Lower lobe of right lung (tissue), 2 donors: ENCODE measurements at regions not wholly inside any gene's neighbourhood (a gene's known extent, or its start where the extent isn't known, plus 50 kb on each side); places are given as distances from the start of the nearest gene placed in this dataset.

ENCODE experiments used
- ATAC-seq, 2 donors: fragments of 200-7000 bp; cut with Tn5 transposase; one replicate each; pipeline ENCODE4 v1.9.1; 2020 to 2022; ENCODE audit warnings: mild to moderate bottlenecking in 2 of 2, moderate library complexity in 2 of 2
- DNase-seq: peaks from one replicate; pipeline ENCODE4 v3.0.0-alpha.2; 2020
- H3K27ac ChIP-seq: fragments of 200-600 bp; one replicate; pipeline ENCODE4 v1.8.0; 2022
- H3K27me3 ChIP-seq: fragments of 200-600 bp; one replicate; pipeline ENCODE4 v1.8.0; 2022; ENCODE audit warnings: low read depth
- H3K36me3 ChIP-seq: fragments of 200-600 bp; one replicate; pipeline ENCODE4 v1.8.0; 2022; ENCODE audit warnings: mild to moderate bottlenecking
- H3K4me1 ChIP-seq: fragments of 200-600 bp; one replicate; pipeline ENCODE4 v1.8.0; 2022
- H3K4me3 ChIP-seq: fragments of 200-600 bp; one replicate; pipeline ENCODE4 v1.8.0; 2022; ENCODE audit warnings: mild to moderate bottlenecking
- H3K9me3 ChIP-seq: fragments of 200-600 bp; one replicate; pipeline ENCODE4 v1.8.0; 2022
- intact Hi-C: fragments of 100-400 bp; cut with DNase I; formaldehyde crosslinking; loops from one replicate; pipeline ENCODE4 v1.11.0; 2022
- TF ChIP-seq, protein P1 (sequence below): fragments of 200-600 bp; IDR thresholded peaks from one replicate; pipeline ENCODE4 v1.8.0; 2022; ENCODE audit warnings: antibody characterized with exemption, mild to moderate bottlenecking
- donor health status: DM: no; HTN: yes; CAD: no; lungs with severe emphysema.

DNA sequence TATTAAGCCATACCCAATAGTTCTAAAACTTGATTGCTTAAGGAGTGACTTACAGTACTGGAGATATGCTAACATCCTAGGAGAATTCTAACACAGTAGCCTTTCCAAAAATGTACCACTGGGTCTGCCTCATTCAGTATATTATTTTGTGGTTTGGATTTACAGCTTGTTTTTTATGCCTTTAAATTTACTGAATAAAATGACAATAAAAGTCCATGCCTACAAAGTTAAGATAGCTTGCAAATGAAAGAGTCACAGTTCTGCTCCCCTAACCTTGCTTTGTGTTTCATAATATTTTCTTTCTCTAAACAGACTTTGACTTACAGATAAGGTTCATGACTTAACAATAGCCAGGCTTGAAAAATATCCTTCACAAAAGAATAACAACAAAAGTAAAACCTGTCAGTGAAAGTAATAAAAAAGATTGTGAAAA, 951.1 kb upstream of the NUDT12 start:
- no peaks in the 10 kb centered on the region for H3K4me1 ChIP-seq
- H3K9me3 ChIP-seq: peaks cover 18% of the 10 kb centered on the region
- H3K27me3 ChIP-seq: no peaks in the 10 kb centered on the region
- no peak overlapping the region for H3K27ac ChIP-seq
- TF ChIP-seq, protein P1, sequence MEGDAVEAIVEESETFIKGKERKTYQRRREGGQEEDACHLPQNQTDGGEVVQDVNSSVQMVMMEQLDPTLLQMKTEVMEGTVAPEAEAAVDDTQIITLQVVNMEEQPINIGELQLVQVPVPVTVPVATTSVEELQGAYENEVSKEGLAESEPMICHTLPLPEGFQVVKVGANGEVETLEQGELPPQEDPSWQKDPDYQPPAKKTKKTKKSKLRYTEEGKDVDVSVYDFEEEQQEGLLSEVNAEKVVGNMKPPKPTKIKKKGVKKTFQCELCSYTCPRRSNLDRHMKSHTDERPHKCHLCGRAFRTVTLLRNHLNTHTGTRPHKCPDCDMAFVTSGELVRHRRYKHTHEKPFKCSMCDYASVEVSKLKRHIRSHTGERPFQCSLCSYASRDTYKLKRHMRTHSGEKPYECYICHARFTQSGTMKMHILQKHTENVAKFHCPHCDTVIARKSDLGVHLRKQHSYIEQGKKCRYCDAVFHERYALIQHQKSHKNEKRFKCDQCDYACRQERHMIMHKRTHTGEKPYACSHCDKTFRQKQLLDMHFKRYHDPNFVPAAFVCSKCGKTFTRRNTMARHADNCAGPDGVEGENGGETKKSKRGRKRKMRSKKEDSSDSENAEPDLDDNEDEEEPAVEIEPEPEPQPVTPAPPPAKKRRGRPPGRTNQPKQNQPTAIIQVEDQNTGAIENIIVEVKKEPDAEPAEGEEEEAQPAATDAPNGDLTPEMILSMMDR: no peak
- no peaks in the 10 kb centered on the region for H3K36me3 ChIP-seq
- intact Hi-C loops: no loop called here
- no peak for DNase-seq
- no peak for ATAC-seq
- H3K4me3 ChIP-seq: no peak overlapping the region

DNA sequence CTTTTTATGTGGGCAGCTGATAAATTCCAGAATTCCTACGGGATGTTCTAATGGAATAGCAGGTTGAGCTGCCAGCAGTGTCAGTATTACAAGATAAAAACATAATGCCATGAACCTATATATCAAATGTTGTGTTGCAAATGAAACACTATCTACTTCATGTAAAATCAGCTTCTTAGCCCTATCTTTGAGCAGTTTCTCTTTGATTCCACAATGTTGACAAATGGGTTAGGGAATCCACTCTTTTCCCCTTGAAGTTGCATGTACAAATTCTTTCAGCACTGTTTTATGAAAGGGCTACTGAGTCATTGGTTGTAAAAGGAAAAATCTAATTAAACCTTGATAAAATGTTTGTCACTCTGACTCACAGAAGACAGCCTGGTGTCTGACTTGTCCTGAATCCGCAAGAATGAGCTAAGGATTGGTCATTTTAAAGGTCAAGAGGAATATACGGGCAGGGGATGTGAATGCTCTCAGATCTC, 950.6 kb upstream of the NUDT12 start:
- intact Hi-C loops: no loop called here
- no peaks in the 10 kb centered on the region for H3K36me3 ChIP-seq
- no peak overlapping the region for H3K4me3 ChIP-seq
- H3K27me3 ChIP-seq: no peaks in the 10 kb centered on the region
- TF ChIP-seq, protein P1: no peak
- DNase-seq: no peak
- H3K4me1 ChIP-seq: no peaks in the 10 kb centered on the region
- no peak overlapping the region for H3K27ac ChIP-seq
- no peak for ATAC-seq
- peaks cover 18% of the 10 kb centered on the region for H3K9me3 ChIP-seq

DNA sequence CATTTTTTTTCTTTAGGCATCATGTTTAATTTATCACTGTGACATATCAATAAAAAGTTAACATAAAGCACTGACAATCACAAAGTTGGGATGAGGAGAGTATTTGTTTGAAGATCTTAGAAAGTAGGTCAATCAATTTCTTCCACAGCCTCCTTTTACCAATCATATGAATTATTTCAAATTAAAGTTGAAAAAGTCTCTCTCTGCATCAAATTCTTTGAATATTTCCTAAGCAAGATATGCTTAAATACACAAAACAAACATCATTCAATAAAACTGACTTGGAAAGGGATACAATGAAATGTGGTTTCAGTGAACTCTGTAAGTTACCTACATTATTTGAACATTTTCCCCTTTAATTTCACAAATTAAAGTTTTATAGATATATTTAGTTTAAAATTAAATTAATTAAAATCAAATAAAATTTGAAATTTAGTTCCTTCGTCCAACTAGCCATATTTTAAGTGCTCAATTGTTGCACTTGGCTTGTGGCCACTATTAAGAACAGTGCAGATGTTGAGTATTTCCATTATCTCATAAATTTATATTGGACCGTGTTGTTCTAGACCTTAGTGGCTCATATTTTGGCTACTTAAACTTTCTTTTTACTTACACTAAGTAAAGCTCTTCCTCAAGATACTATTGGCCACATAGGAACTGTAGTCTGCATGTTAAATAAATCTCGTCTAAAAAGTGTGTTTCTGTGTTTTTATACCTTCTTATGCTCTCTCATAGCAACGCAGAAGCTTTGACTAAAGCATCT, 949.7 kb upstream of the NUDT12 start:
- intact Hi-C loops: no loop called here
- Histone ChIP-seq H3K27ac (no peak overlapping the region), H3K27me3 (no peaks in the 10 kb centered on the region), H3K9me3 (peaks cover 18% of the 10 kb centered on the region), H3K4me3 (no peak overlapping the region), H3K4me1 (no peaks in the 10 kb centered on the region), H3K36me3 (no peaks in the 10 kb centered on the region)
- TF ChIP-seq, protein P1: no peak
- ATAC-seq (no peak), DNase-seq (no peak)

DNA sequence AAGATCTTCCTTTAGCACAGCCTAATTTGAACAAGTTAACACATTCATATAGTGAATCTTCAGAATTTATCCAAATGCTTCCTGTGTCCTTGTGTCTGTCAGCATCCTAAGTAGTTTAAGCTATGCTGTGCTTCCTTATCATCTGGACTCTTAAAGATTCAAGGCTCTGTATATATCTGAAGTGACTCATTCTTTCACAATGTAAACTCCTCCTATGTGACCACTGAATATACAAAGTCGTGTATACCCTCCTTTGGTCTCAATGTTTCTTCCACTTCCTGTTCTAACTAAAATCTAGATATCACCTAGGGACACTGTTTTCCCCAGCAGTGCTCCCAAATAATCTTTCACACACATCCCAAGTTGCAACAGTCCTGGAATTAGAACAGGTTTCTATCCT, 935.7 kb upstream of the NUDT12 start:
- intact Hi-C loops: no loop called here
- H3K36me3 ChIP-seq: no peaks in the 10 kb centered on the region
- ATAC-seq: no peak

DNA sequence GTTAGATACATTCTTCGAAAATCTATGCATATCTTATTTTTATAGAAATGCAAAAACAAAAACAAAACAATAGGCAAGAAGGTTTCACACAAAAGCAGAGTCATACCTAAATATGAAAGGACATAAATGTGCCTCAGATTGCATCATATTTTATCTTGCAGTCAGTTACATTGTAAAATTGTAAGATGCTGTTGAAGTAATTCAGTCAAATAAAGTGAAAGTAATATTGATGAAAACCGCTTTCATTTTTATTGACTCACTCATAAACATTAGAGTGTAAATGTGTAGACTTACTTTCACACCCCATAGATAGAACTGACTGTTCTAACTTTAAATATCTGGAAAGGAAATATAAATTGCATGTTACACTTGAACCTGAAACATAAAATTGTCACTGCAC, 931.5 kb upstream of the NUDT12 start:
- Histone ChIP-seq H3K36me3 (no peaks in the 10 kb centered on the region), H3K4me3 (no peak overlapping the region), H3K9me3 (no peaks in the 10 kb centered on the region), H3K27me3 (no peaks in the 10 kb centered on the region), H3K4me1 (no peaks in the 10 kb centered on the region), H3K27ac (no peak overlapping the region)
- DNase-seq (no peak), ATAC-seq (no peak)
- TF ChIP-seq, protein P1: no peak
- intact Hi-C loops: no loop called here

More for the DNA sequence above, 935.7 kb upstream of the NUDT12 start:
- Histone ChIP-seq H3K27me3 (no peaks in the 10 kb centered on the region), H3K4me1 (no peaks in the 10 kb centered on the region), H3K9me3 (no peaks in the 10 kb centered on the region), H3K4me3 (no peak overlapping the region), H3K27ac (no peak overlapping the region)
- TF ChIP-seq, protein P1: no peak
- DNase-seq: no peak
